Lower leg skin (tissue), 4 donors: ENCODE measurements at regions not wholly inside any gene's neighbourhood (a gene's known extent, or its start where the extent isn't known, plus 50 kb on each side); places are given as distances from the start of the nearest gene placed in this dataset.

Experiments used
- DNase-seq, 2 donors: peaks; one replicate each; pipeline ENCODE4 v3.0.0-alpha.2; 2019; ENCODE audit warnings: low spot score in 2 of 2
- H3K4me3 ChIP-seq: fragments of 200-600 bp; sonication (generic); 2 replicates; pipeline ENCODE4 v1.5.1; 2017; ENCODE audit warnings: mild to moderate bottlenecking, low read depth; ENCODE audit not compliant: poor library complexity, severe bottlenecking
- CTCF ChIP-seq, 3 donors: fragments of 450-650 bp; IDR thresholded peaks; one replicate each; pipeline ENCODE4 v1.5.1; 2016; ENCODE audit warnings: antibody characterized with exemption in 3 of 3, mild to moderate bottlenecking in 3 of 3, moderate library complexity in 2 of 3
- POLR2A ChIP-seq, 2 donors: fragments of 450-650 bp; IDR thresholded peaks; one replicate each; pipeline ENCODE4 v1.6.1; 2016 to 2017; ENCODE audit warnings: antibody characterized with exemption in 2 of 2, mild to moderate bottlenecking in 1 of 2, moderate library complexity in 1 of 2
- WGBS, 2 donors: methylation state at CpG; one replicate each; pipeline ENCODE4 v1.1.5; 2018; 5-methylcytosine and 5-hydroxymethylcytosine counted together
- intact Hi-C: fragments of 100-400 bp; cut with DNase I; formaldehyde crosslinking; loops from one replicate; pipeline ENCODE4 v1.15.0; 2023; ENCODE audit warnings: low total_unique reads

GRCh38 chr18:38369772-38370690, 804.4 kb upstream of the CELF4 start:
- no peak for DNase-seq
- intact Hi-C loops = no loop called here
- H3K4me3 ChIP-seq = no peak overlapping the region
- no peak for TF ChIP-seq POLR2A (IDR thresholded peaks at IDR 0.05)
- no peak for TF ChIP-seq CTCF (IDR thresholded peaks at IDR 0.05)
- WGBS, 2 donors = 49 to 50% methylated on average over 4 of the region's 4 CpGs

GRCh38 chr18:38368886-38369285, 803.3 kb upstream of the CELF4 start:
- no peak overlapping the region for H3K4me3 ChIP-seq
- no peak for TF ChIP-seq CTCF (IDR thresholded peaks at IDR 0.05)
- DNase-seq = no peak
- intact Hi-C loops = no loop called here

DNA sequence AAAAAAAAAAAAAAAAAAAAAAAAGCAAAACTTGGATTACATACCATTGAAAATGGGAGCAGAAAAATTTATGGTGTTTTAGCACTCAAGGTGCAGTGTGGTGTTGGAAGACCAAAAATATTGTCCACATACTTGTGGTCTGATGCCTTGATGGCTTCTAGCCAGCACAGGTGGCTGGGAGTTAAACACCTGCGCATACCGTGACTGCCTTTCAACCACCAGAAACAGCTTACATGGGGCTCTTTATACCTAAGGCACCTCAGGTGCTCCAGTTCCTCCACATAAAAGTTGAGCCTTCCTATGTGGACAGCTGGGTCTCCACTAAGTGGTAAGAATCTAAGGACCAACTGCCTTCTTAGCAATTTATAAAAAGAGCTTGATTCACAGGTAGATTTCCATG, 802.6 kb upstream of the CELF4 start:
- DNase-seq = no peak
- intact Hi-C loops = no loop called here
- WGBS, 2 donors = 81 to 100% methylated on average over 2 of the region's 2 CpGs
- TF ChIP-seq CTCF (IDR thresholded peaks at IDR 0.05) (no peak), POLR2A (IDR thresholded peaks at IDR 0.05) (no peak)
- H3K4me3 ChIP-seq = no peak overlapping the region

GRCh38 chr18:38367473-38367872, 801.9 kb upstream of the CELF4 start:
- no peak for TF ChIP-seq POLR2A (IDR thresholded peaks at IDR 0.05)
- no peak for TF ChIP-seq CTCF (IDR thresholded peaks at IDR 0.05)
- WGBS, 2 donors = 72 to 85% methylated on average over 1 of the region's 1 CpG
- intact Hi-C loops = no loop called here

DNA sequence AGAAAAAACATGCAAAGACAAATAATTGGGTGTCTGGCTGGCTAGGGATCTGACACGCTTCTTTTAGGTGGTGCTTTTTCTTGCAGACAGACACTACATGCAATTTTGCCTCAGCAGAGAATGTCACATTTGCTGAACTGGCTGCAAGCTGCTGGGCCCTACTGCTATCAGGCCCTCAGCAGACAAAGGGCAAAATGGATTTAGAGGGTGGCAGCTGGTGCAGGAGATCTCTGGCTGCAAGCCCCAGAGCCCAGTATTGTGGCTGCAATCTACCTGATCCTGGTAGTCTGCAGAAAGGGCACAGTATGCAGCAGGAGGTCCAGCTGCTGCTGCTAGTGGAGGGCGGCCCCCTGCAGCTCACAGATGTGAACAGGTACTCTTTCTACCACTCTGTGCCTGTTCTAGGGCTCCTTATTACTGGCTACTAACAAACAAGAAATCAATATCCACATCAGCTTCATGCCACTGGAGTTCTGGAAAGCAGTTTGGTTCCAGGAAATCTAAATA, 796.7 kb upstream of the CELF4 start:
- intact Hi-C loops = no loop called here
- DNase-seq = no peak
- H3K4me3 ChIP-seq = no peak overlapping the region
- TF ChIP-seq POLR2A (IDR thresholded peaks at IDR 0.05) = no peak
- WGBS, 2 donors = 84 to 85% methylated on average over 2 of the region's 2 CpGs

More at GRCh38 chr18:38367473-38367872, 801.9 kb upstream of the CELF4 start:
- H3K4me3 ChIP-seq = no peak overlapping the region
- DNase-seq = no peak

DNA sequence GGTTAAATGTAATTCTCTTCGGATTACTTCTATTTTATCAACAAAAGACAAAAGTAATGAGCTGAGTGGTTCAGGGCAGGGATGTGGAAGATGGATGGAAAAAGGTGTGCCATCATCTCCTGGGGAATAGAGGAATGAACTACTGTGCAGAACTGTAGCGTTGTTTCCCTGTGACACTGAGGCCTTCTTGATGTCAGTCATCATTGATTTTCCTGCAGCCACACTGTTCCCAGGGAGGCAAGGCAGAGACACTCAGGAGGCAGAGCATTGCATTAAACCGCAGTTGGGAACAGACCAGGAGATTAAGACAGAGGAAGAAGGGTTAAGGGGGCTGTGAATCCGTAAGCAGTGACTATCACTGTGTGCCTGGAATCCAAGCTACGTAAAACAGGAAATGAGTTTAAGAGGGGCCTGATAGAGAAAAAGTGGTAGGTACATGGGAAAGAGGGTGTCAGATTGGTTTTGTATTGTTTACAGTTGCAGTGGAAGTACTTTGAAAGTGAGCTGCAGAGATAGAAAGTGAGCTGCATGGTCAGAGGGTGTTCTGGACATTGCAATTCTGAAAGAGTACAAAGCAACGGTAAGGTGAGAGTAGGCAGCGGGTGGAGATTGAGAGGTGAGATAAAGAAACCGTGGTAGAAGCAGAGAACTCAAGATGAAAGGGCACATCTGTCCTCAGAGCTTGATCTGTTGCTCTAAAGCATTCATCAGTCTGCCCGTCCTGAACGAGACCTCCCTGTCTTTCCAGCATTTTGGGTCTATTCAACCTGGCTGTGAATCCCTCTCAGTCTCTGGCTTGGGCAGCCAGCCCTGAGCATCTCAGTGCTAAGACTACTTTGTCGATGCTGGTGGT, 793.4 kb upstream of the CELF4 start:
- TF ChIP-seq CTCF (IDR thresholded peaks at IDR 0.05) = no peak
- TF ChIP-seq POLR2A (IDR thresholded peaks at IDR 0.05) = no peak
- no peak overlapping the region for H3K4me3 ChIP-seq
- DNase-seq = no peak
- intact Hi-C loops = no loop called here
- 77 to 83% methylated on average over 11 of the region's 11 CpGs for WGBS, 2 donors
